ENCODE measurements at regions not wholly inside any gene's neighbourhood (a gene's known extent, or its start where the extent isn't known, plus 50 kb on each side); places are given as distances from the start of the nearest gene placed in this dataset.

GRCh38 chr21:28072601-28073000 lies 920.1 kb downstream of the LTN1 start:
- H3K27ac Mint-ChIP-seq = no peak overlapping the region
- ChIA-PET POLR2A (no interaction called here), CTCF (no interaction called here)
- H3K4me1 Mint-ChIP-seq = no peaks in the 10 kb centered on the region
- TF ChIP-seq CTCF (IDR thresholded peaks at IDR 0.05) = no peak
- H3K36me3 Mint-ChIP-seq (ENCODE audit: low read depth) = no peaks in the 10 kb centered on the region
- intact Hi-C loops (cut with micrococcal nuclease) = no loop called here
- no peaks in the 10 kb centered on the region for H3K27me3 Mint-ChIP-seq
- ATAC-seq (ENCODE audit: low read depth) (no peak), DNase-seq (no peak)
- no peak overlapping the region for H3K4me3 Mint-ChIP-seq
- peaks cover 3% of the 10 kb centered on the region for H3K9me3 Mint-ChIP-seq

- Mint-ChIP-seq H3K27me3 (no peaks in the 10 kb centered on the region), H3K36me3 (ENCODE audit: low read depth) (no peaks in the 10 kb centered on the region), H3K27ac (no peak overlapping the region), H3K4me1 (peaks cover 19% of the 10 kb centered on the region), H3K9me3 (peaks cover 3% of the 10 kb centered on the region), H3K4me3 (no peak overlapping the region)
- no peak for ATAC-seq (ENCODE audit: low read depth)
- intact Hi-C loops (cut with micrococcal nuclease) = loop anchor here (10.0 kb wide), 1 partner anchor 675 kb away; no protein-coding TSS in a partner anchor
- DNase-seq = no peak
- no peak for TF ChIP-seq CTCF (IDR thresholded peaks at IDR 0.05)
- ChIA-PET CTCF (no interaction called here), POLR2A (no interaction called here)
These were observed 923.2 kb downstream of the LTN1 start for GRCh38 chr21:28069450-28069923.

- no peaks in the 10 kb centered on the region for H3K36me3 Mint-ChIP-seq (ENCODE audit: low read depth)
- ChIA-PET CTCF (no interaction called here), POLR2A (no interaction called here)
- DNase-seq (no peak), ATAC-seq (ENCODE audit: low read depth) (no peak)
- no peak overlapping the region for H3K4me3 Mint-ChIP-seq
- H3K4me1 Mint-ChIP-seq = peaks cover 19% of the 10 kb centered on the region
- intact Hi-C loops (cut with micrococcal nuclease) = loop anchor here (10.0 kb wide), 1 partner anchor 676 kb away; no protein-coding TSS in a partner anchor
- H3K27ac Mint-ChIP-seq = no peak overlapping the region
- TF ChIP-seq CTCF (IDR thresholded peaks at IDR 0.05) = no peak
- H3K9me3 Mint-ChIP-seq = peaks cover 3% of the 10 kb centered on the region
- no peaks in the 10 kb centered on the region for H3K27me3 Mint-ChIP-seq
These were observed 924.0 kb downstream of the LTN1 start for GRCh38 chr21:28068455-28069358.

- intact Hi-C loops (cut with micrococcal nuclease) = loop anchor here (10.0 kb wide), 1 partner anchor 678 kb away; no protein-coding TSS in a partner anchor
- peaks cover 19% of the 10 kb centered on the region for H3K4me1 Mint-ChIP-seq
- ATAC-seq (ENCODE audit: low read depth) (no peak), DNase-seq (no peak)
- peak overlapping the region; percentile 0 for H3K27ac Mint-ChIP-seq
- ChIA-PET CTCF (no interaction called here), POLR2A (no interaction called here)
- no peaks in the 10 kb centered on the region for H3K36me3 Mint-ChIP-seq (ENCODE audit: low read depth)
- H3K9me3 Mint-ChIP-seq = no peaks in the 10 kb centered on the region
- H3K27me3 Mint-ChIP-seq = no peaks in the 10 kb centered on the region
- TF ChIP-seq CTCF (IDR thresholded peaks at IDR 0.05) = no peak
- H3K4me3 Mint-ChIP-seq = no peak overlapping the region
These were observed 925.9 kb downstream of the LTN1 start for GRCh38 chr21:28066596-28067387.

- ATAC-seq (ENCODE audit: low read depth) (no peak), DNase-seq (no peak)
- CTCF ChIA-PET = no interaction called here
- Mint-ChIP-seq H3K27me3 (no peaks in the 10 kb centered on the region), H3K27ac (no peak overlapping the region), H3K36me3 (ENCODE audit: low read depth) (no peaks in the 10 kb centered on the region), H3K9me3 (no peaks in the 10 kb centered on the region), H3K4me3 (no peak overlapping the region), H3K4me1 (peaks cover 19% of the 10 kb centered on the region)
- intact Hi-C loops (cut with micrococcal nuclease) = loop anchor here (10.0 kb wide), 1 partner anchor 679 kb away; no protein-coding TSS in a partner anchor
- TF ChIP-seq CTCF (IDR thresholded peaks at IDR 0.05) = no peak
- POLR2A ChIA-PET = no interaction called here
These were observed 926.6 kb downstream of the LTN1 start for GRCh38 chr21:28066076-28066475.

Data from activated B cell treated with CpG ODN at 0.5 μM for 24 hours (primary cell).